Transverse colon (tissue), 4 donors: ENCODE measurements at regions not wholly inside any gene's neighbourhood (a gene's known extent, or its start where the extent isn't known, plus 50 kb on each side); places are given as distances from the start of the nearest gene placed in this dataset.

ENCODE experiments used
- DNase-seq: peaks from one replicate; pipeline ENCODE4 v3.0.0-alpha.2; 2019
- H3K27ac ChIP-seq, 4 donors: fragments of 200-600 bp; sonication (generic); 2 replicates each; pipeline ENCODE4 v1.5.1; 2016 to 2018; ENCODE audit warnings: inconsistent platforms in 4 of 4
- H3K27me3 ChIP-seq: fragments of 200-600 bp; sonication (generic); 2 replicates; pipeline ENCODE4 v1.5.1; 2017; ENCODE audit warnings: inconsistent platforms
- H3K36me3 ChIP-seq, 4 donors: fragments of 200-600 bp; sonication (generic); 2 replicates each; pipeline ENCODE4 v1.5.1; 2017 to 2019; ENCODE audit warnings: inconsistent platforms in 4 of 4
- H3K4me1 ChIP-seq, 4 donors: fragments of 200-600 bp; sonication (generic); 2 replicates each; pipeline ENCODE4 v1.5.1; 2017 to 2020; ENCODE audit warnings: inconsistent platforms in 4 of 4
- H3K4me3 ChIP-seq, 4 donors: fragments of 200-600 bp; sonication (generic); 1 replicate in 1 of 4; 2 replicates in 3 of 4; pipeline versions ENCODE4 v1.5.1 to v1.6.1; 2017 to 2019; ENCODE audit warnings: inconsistent platforms in 4 of 4
- H3K9me3 ChIP-seq, 2 donors: fragments of 200-600 bp; sonication (generic); 2 replicates each; pipeline ENCODE4 v1.5.1; 2017 to 2019; ENCODE audit warnings: inconsistent platforms in 2 of 2
- EP300 ChIP-seq: sonication (generic); formaldehyde crosslinking; IDR thresholded peaks from one replicate; pipeline ENCODE4 v1.6.1; 2017; ENCODE audit warnings: antibody characterized with exemption, low read depth
- POLR2A ChIP-seq: fragments of 450-650 bp; IDR thresholded peaks from one replicate; pipeline ENCODE4 v1.6.1; 2016; ENCODE audit warnings: antibody characterized with exemption, mild to moderate bottlenecking, moderate library complexity
- POLR2AphosphoS5 ChIP-seq, 3 donors: sonication (generic); formaldehyde crosslinking; IDR thresholded peaks; one replicate each; pipeline ENCODE4 v1.6.1; 2016; ENCODE audit warnings: antibody characterized with exemption in 3 of 3
- WGBS, 2 donors: methylation state at CpG; one replicate each; pipeline ENCODE4 v1.1.5; 2018; ENCODE audit warnings: low coverage in 1 of 2; 5-methylcytosine and 5-hydroxymethylcytosine counted together
- in situ Hi-C, 4 donors: fragments of 200-750 bp; cut with MboI; loops; one replicate each; pipeline versions ENCODE4 v1.15.0 to v1.15.1; 2017; ENCODE audit warnings: low sequenced_read_pairs in 3 of 4, low pct_ligation_motif_present in 1 of 4, low pct_unique_long_range_greater_than_20kb in 1 of 4
- intact Hi-C: fragments of 100-400 bp; cut with DNase I; formaldehyde crosslinking; loops from one replicate; pipeline ENCODE4 v1.15.1; 2023; ENCODE audit warnings: low total_unique reads
- TF ChIP-seq, protein P1 (sequence below), 5 experiments: fragments of 200-600 bp in 3 of 5; fragments of 450-650 bp in 2 of 5; sonication (generic) in 3 of 5; IDR thresholded peaks; 1 replicate in 2 of 5; 2 replicates in 3 of 5; pipeline ENCODE4 v1.5.1; 2016 to 2017; ENCODE audit warnings: antibody characterized with exemption in 5 of 5, inconsistent platforms in 3 of 5, mild to moderate bottlenecking in 2 of 5, moderate library complexity in 1 of 5

DNA sequence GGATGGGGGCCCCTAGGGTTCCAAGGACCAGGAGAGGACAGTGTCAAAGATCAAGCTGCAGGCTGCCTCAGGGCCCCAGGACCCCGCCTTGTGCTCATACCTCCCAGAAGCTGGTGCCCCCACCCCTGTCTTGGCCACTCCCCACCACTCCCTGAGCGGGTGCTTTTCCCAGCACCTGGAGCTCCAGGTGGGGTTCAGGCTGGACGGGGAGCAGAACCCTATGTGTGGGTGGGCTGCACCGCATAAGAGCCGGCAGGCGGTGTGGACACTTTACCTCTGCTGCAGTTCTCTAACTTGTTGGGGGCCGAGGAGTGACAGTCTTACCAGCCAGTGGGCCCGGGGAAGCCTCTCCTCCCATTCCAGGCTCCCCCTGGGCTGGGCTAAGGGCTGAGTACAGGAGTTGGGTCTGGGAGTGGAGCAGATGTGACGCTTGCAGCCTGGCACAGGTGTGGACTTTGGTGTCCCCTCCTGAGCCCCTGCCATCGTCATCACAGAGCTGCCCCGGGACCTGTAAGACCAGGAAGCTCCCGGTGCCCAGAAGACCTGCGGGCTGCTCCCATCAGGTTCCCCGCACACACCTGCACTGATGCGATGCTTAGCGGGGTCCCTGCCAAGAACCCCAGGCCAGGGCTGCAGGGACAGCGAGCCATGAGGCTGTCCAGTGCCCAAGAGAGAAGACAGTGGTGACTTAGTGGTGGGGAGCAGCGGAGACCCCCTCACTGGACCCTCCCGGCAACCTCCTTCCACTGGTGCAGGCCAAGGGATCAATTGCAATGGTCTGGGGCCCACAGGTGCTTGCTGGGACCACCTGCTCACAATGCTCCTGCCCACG is 674.5 kb downstream of the BRD1 start:
- no peak for TF ChIP-seq EP300
- TF ChIP-seq POLR2AphosphoS5 (IDR thresholded peaks at IDR 0.05) = no peak
- TF ChIP-seq, protein P1, sequence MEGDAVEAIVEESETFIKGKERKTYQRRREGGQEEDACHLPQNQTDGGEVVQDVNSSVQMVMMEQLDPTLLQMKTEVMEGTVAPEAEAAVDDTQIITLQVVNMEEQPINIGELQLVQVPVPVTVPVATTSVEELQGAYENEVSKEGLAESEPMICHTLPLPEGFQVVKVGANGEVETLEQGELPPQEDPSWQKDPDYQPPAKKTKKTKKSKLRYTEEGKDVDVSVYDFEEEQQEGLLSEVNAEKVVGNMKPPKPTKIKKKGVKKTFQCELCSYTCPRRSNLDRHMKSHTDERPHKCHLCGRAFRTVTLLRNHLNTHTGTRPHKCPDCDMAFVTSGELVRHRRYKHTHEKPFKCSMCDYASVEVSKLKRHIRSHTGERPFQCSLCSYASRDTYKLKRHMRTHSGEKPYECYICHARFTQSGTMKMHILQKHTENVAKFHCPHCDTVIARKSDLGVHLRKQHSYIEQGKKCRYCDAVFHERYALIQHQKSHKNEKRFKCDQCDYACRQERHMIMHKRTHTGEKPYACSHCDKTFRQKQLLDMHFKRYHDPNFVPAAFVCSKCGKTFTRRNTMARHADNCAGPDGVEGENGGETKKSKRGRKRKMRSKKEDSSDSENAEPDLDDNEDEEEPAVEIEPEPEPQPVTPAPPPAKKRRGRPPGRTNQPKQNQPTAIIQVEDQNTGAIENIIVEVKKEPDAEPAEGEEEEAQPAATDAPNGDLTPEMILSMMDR (IDR thresholded peaks at IDR 0.05) = no peak
- TF ChIP-seq POLR2A = no peak
- intact Hi-C loops = no loop called here
- DNase-seq = no peak
- H3K27me3 ChIP-seq = no peaks in the 10 kb centered on the region
- no peaks in the 10 kb centered on the region for H3K9me3 ChIP-seq
- WGBS, 2 donors = 66% methylated on average over 20 of the region's 20 CpGs; no CpG with 5 or more reads in 1 of the 2 donors
- H3K4me3 ChIP-seq = no peak overlapping the region
- in situ Hi-C loops = no loop called here
- H3K27ac ChIP-seq = no peak overlapping the region
- H3K36me3 ChIP-seq = no peaks in the 10 kb centered on the region
- H3K4me1 ChIP-seq = no peaks in the 10 kb centered on the region

DNA sequence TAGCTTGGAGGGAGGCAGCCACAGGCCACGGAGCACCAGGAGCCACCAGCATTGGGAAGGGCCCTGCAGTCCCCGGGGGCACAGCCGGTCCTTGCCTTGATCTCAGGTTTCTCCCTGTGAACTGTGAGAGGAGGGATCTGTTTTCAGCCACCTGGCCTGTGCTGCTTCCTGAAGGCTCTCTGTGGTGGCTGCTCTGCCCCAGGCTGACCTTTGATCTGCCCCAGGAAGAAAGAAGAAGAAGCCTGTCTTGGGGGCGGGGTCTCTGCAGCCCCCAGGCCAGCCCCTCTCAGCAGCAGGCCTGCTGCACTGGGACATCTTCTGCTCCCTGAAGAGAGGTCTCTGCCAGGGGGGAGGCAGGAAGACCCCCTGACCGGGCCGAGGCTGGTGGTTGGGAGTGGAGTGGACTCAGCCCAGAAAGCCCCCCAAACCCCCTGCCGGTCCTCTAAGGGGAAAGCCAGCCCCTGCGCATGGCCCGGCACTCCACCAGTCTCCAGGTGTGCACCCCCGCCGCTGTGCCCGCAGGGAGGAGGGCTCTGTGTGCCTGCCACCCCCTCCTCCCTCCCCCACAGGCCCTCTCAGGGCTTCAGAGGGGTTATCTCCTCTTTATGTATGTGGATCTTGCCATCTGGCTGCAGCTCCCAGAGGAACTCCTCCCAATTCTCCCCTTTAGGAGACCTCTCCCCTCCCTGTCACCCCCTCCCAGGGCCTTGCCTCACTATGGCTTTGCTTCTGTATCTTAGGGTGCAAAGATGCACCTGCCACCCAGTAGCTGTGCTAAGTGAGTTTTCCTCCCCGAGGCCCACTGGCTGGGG is 675.3 kb downstream of the BRD1 start:
- no peaks in the 10 kb centered on the region for H3K36me3 ChIP-seq
- H3K4me3 ChIP-seq = no peak overlapping the region
- no peak for DNase-seq
- in situ Hi-C loops (no loop called here), intact Hi-C loops (no loop called here)
- no peaks in the 10 kb centered on the region for H3K9me3 ChIP-seq
- no peaks in the 10 kb centered on the region for H3K4me1 ChIP-seq
- TF ChIP-seq POLR2AphosphoS5 (IDR thresholded peaks at IDR 0.05) = no peak
- H3K27ac ChIP-seq = no peak overlapping the region
- 39% methylated on average over 13 of the region's 13 CpGs; no CpG with 5 or more reads in 1 of the 2 donors for WGBS, 2 donors
- no peaks in the 10 kb centered on the region for H3K27me3 ChIP-seq

DNA sequence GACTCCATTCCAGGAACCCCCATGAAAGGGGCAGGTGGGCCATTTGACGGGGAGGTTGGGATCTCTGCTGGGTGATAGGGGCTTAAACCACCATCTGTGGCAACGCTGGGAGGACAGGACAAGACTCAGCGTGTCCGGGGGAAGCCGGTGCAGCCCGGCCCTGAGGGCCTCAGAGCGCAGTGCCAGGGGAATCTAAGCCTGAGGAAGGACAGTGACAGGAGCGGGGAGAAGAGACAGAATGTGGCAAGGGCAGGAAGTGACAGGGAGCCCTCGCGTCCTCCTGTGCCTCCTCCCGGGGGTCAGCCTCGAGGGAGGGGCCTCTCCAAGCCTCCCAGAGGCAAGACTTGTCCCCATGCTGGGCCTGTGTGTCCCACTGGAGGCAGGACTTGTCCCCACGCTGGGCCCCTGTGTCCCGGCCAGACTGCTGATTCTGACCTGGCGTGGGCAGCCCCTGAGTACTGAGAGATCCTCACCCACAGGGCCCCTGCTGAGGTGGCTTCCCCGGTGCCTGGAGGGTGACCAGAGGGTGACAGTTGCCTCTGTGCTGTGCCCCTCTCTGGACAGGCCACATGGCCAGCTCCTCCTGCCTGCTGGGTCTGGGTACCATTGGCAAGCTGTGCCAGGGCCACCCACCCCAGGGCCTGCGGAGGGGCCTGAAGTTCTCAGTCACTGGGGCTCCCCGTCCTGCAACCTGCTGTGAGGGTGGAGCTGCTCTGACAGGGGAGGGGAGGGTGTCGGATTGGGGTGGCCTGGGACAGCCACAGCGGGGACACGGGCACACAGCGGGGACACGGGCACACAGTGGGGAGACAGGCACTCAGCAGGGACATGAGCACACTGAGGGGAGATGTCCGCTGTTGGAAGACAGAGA is 676.2 kb downstream of the BRD1 start:
- no peaks in the 10 kb centered on the region for H3K36me3 ChIP-seq
- no peak overlapping the region for H3K4me3 ChIP-seq
- H3K9me3 ChIP-seq = no peaks in the 10 kb centered on the region
- intact Hi-C loops = no loop called here
- in situ Hi-C loops = no loop called here
- H3K27ac ChIP-seq = no peak overlapping the region
- WGBS, 2 donors = 70 to 86% methylated on average over 10 to 19 of the region's 24 CpGs
- H3K4me1 ChIP-seq = no peaks in the 10 kb centered on the region
- TF ChIP-seq, protein P1 (IDR thresholded peaks at IDR 0.05) = no peak
- TF ChIP-seq POLR2AphosphoS5 (IDR thresholded peaks at IDR 0.05) (no peak), EP300 (no peak), POLR2A (no peak)
- no peak for DNase-seq
- no peaks in the 10 kb centered on the region for H3K27me3 ChIP-seq

DNA sequence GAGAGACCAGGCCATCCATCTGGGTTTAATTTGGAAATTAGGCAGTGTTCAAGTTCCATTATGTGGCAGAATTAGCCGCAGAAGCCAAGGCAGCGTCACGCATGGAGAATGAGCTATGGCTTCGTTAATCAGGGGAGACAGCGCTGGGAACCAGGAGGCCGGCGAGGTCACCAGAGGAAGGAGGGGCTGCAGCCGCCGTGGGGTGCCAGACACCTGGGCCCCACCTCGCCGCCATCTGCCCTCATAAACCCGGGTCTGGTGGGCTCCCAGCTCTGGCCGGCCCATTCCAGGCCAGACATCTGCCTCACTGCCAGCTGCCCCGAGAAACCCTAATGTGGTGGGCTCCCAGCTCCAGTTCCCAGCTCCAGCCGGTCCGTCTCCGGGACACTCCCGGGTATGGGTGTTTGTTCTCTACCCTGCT is 676.9 kb downstream of the BRD1 start:
- Histone ChIP-seq H3K9me3 (no peaks in the 10 kb centered on the region), H3K36me3 (no peaks in the 10 kb centered on the region), H3K27me3 (no peaks in the 10 kb centered on the region), H3K4me1 (no peaks in the 10 kb centered on the region), H3K27ac (no peak overlapping the region), H3K4me3 (no peak overlapping the region)
- TF ChIP-seq POLR2A = no peak
- no peak for TF ChIP-seq POLR2AphosphoS5 (IDR thresholded peaks at IDR 0.05)
- no peak for TF ChIP-seq EP300
- TF ChIP-seq, protein P1 (IDR thresholded peaks at IDR 0.05) = no peak
- intact Hi-C loops = no loop called here
- WGBS, 2 donors = 67% methylated on average over 18 of the region's 18 CpGs; no CpG with 5 or more reads in 1 of the 2 donors
- DNase-seq = no peak
- in situ Hi-C loops = no loop called here
